NCI-H1105 (cell line): ENCODE measurements at regions not wholly inside any gene's neighbourhood (a gene's known extent, or its start where the extent isn't known, plus 50 kb on each side); places are given as distances from the start of the nearest gene placed in this dataset.
"Not testable (repeated sequence)": the region's sequence is repeated elsewhere in the genome, so short reads cannot be mapped to it uniquely, and the experiment has no call there.

Source experiments
- DNase-seq: peaks from one replicate; lab custom pipeline; 2025; lab: John Stamatoyannopoulos, UW

GRCh38 chr16:48105976-48106375 lies 49.8 kb downstream of the ABCC12 start:
- no peak for DNase-seq

GRCh38 chr16:48105456-48105855 lies 50.3 kb downstream of the ABCC12 start:
- DNase-seq = no peak

GRCh38 chr16:48103591-48103990 lies 52.2 kb downstream of the ABCC12 start:
- no peak for DNase-seq

GRCh38 chr16:48102083-48103008 lies 53.4 kb downstream of the ABCC12 start:
- DNase-seq = no peak

GRCh38 chr16:48101069-48101674 lies 54.6 kb downstream of the ABCC12 start:
- no peak for DNase-seq

GRCh38 chr16:48099455-48099854 lies 56.3 kb downstream of the ABCC12 start:
- no peak for DNase-seq

GRCh38 chr16:48098472-48098871 lies 57.3 kb downstream of the ABCC12 start:
- no peak for DNase-seq

- DNase-seq = no peak
Observed at GRCh38 chr16:48091117-48091516, 64.7 kb downstream of the ABCC12 start.

GRCh38 chr16:48089053-48089792 lies 66.6 kb downstream of the ABCC12 start:
- DNase-seq = no peak

- DNase-seq = no peak
Observed at GRCh38 chr16:48087639-48088038, 68.2 kb downstream of the ABCC12 start.

- no peak for DNase-seq
Observed at GRCh38 chr16:48086422-48086821, 69.4 kb downstream of the ABCC12 start.

- DNase-seq = no peak
Observed at GRCh38 chr16:48085729-48086128, 70.1 kb downstream of the ABCC12 start.

GRCh38 chr16:48084826-48085225 lies 71.0 kb downstream of the ABCC12 start:
- no peak for DNase-seq

- no peak for DNase-seq
Observed at GRCh38 chr16:48082516-48082915, 73.3 kb downstream of the ABCC12 start.

- no peak for DNase-seq
Observed at GRCh38 chr16:48081656-48082055, 74.1 kb downstream of the ABCC12 start.

GRCh38 chr16:48076455-48077012 lies 79.3 kb downstream of the ABCC12 start:
- DNase-seq = no peak

GRCh38 chr16:48075398-48075797 lies 80.4 kb downstream of the ABCC12 start:
- no peak for DNase-seq

GRCh38 chr16:48067388-48067787 lies 88.4 kb downstream of the ABCC12 start:
- DNase-seq = no peak

- no peak for DNase-seq
Observed at GRCh38 chr16:48064971-48065370, 90.8 kb downstream of the ABCC12 start.

- no peak for DNase-seq
Observed at GRCh38 chr16:48062681-48063080, 93.1 kb downstream of the ABCC12 start.

- no peak for DNase-seq
Observed at GRCh38 chr16:48059936-48060335, 95.9 kb downstream of the ABCC12 start.

GRCh38 chr16:48059190-48059589 lies 96.6 kb downstream of the ABCC12 start:
- not testable (repeated sequence) for DNase-seq
